ENCODE measurements at regions not wholly inside any gene's neighbourhood (a gene's known extent, or its start where the extent isn't known, plus 50 kb on each side); places are given as distances from the start of the nearest gene placed in this dataset.

DNA sequence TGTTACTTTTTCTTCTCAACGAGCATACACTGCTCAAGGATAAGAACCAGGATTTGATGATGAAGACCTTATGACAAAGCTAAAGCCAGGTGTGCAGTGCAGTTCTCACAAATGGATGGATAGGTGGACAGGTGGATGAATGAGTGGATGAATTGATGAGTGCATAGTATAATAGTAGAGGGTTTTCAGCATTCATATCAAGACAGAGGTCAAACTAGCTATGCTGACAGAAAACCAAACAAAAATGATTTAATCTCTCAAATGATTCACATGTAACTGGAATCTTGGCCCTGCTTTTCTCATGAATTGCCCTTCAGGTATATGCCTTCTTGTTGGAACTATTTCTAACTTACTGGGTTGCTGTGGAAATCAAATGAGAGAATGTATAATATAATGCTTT is 240.9 kb downstream of the BCAT1 start:
- TF ChIP-seq, protein P1, sequence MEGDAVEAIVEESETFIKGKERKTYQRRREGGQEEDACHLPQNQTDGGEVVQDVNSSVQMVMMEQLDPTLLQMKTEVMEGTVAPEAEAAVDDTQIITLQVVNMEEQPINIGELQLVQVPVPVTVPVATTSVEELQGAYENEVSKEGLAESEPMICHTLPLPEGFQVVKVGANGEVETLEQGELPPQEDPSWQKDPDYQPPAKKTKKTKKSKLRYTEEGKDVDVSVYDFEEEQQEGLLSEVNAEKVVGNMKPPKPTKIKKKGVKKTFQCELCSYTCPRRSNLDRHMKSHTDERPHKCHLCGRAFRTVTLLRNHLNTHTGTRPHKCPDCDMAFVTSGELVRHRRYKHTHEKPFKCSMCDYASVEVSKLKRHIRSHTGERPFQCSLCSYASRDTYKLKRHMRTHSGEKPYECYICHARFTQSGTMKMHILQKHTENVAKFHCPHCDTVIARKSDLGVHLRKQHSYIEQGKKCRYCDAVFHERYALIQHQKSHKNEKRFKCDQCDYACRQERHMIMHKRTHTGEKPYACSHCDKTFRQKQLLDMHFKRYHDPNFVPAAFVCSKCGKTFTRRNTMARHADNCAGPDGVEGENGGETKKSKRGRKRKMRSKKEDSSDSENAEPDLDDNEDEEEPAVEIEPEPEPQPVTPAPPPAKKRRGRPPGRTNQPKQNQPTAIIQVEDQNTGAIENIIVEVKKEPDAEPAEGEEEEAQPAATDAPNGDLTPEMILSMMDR (IDR thresholded peaks at IDR 0.05; ENCODE audit: low read length): no peak
- TF ChIP-seq EZH2 (IDR thresholded peaks at IDR 0.05; ENCODE audit: borderline replicate concordance, low read length): no peak
